Upper lobe of right lung (tissue), 1 donor: ENCODE measurements at regions not wholly inside any gene's neighbourhood (a gene's known extent, or its start where the extent isn't known, plus 50 kb on each side); places are given as distances from the start of the nearest gene placed in this dataset.

Experiments used
- ATAC-seq: fragments of 200-7000 bp; cut with Tn5 transposase; one replicate; pipeline ENCODE4 v1.9.1; 2020; ENCODE audit warnings: mild to moderate bottlenecking, moderate library complexity
- DNase-seq: peaks from one replicate; pipeline ENCODE4 v3.0.0-alpha.2; 2020
- H3K27ac ChIP-seq: fragments of 200-600 bp; one replicate; pipeline ENCODE4 v1.8.0; 2022
- H3K27me3 ChIP-seq: fragments of 200-600 bp; one replicate; pipeline ENCODE4 v1.8.0; 2022; ENCODE audit warnings: mild to moderate bottlenecking
- H3K36me3 ChIP-seq: fragments of 200-600 bp; one replicate; pipeline ENCODE4 v1.8.0; 2022
- H3K4me1 ChIP-seq: fragments of 200-600 bp; one replicate; pipeline ENCODE4 v1.8.0; 2022
- H3K4me3 ChIP-seq: fragments of 200-600 bp; one replicate; pipeline ENCODE4 v1.8.0; 2022; ENCODE audit warnings: mild to moderate bottlenecking
- H3K9me3 ChIP-seq: fragments of 200-600 bp; one replicate; pipeline ENCODE4 v1.8.0; 2022
- intact Hi-C: fragments of 100-400 bp; cut with DNase I; formaldehyde crosslinking; loops from one replicate; pipeline ENCODE4 v1.11.0; 2022
- TF ChIP-seq, protein P1 (sequence below): fragments of 200-600 bp; IDR thresholded peaks from one replicate; pipeline ENCODE4 v1.8.0; 2022; ENCODE audit warnings: antibody characterized with exemption
- donor health status: DM: no; HTN: yes; CAD: no; lungs with severe emphysema.

DNA sequence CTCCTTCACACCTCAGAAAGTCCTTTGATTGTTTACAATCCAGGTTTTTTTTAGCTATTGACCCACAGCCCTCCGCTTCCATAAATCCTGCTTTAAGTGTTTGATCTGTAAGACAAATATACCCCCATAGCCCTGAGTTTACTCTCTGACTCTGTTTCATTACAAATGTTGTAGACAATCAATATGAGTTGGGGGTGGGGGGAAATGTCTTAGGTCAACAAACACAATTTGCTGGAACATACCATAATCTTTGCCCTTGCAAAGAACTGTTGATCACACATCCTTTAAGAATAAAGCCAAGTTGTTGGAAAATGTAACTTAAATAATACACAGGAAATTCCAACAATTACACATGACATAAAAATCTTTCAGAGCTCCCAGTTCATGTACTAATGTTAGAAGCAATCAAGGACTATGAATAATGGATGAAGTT, 301.8 kb upstream of the SEMA6D start:
- no peaks in the 10 kb centered on the region for H3K36me3 ChIP-seq
- no peak overlapping the region for H3K4me3 ChIP-seq
- H3K27ac ChIP-seq: no peak overlapping the region
- intact Hi-C loops: no loop called here
- peaks cover 5% of the 10 kb centered on the region for H3K4me1 ChIP-seq
- TF ChIP-seq, protein P1, sequence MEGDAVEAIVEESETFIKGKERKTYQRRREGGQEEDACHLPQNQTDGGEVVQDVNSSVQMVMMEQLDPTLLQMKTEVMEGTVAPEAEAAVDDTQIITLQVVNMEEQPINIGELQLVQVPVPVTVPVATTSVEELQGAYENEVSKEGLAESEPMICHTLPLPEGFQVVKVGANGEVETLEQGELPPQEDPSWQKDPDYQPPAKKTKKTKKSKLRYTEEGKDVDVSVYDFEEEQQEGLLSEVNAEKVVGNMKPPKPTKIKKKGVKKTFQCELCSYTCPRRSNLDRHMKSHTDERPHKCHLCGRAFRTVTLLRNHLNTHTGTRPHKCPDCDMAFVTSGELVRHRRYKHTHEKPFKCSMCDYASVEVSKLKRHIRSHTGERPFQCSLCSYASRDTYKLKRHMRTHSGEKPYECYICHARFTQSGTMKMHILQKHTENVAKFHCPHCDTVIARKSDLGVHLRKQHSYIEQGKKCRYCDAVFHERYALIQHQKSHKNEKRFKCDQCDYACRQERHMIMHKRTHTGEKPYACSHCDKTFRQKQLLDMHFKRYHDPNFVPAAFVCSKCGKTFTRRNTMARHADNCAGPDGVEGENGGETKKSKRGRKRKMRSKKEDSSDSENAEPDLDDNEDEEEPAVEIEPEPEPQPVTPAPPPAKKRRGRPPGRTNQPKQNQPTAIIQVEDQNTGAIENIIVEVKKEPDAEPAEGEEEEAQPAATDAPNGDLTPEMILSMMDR: no peak
- H3K27me3 ChIP-seq: no peaks in the 10 kb centered on the region
- DNase-seq (no peak), ATAC-seq (no peak)
- no peaks in the 10 kb centered on the region for H3K9me3 ChIP-seq

DNA sequence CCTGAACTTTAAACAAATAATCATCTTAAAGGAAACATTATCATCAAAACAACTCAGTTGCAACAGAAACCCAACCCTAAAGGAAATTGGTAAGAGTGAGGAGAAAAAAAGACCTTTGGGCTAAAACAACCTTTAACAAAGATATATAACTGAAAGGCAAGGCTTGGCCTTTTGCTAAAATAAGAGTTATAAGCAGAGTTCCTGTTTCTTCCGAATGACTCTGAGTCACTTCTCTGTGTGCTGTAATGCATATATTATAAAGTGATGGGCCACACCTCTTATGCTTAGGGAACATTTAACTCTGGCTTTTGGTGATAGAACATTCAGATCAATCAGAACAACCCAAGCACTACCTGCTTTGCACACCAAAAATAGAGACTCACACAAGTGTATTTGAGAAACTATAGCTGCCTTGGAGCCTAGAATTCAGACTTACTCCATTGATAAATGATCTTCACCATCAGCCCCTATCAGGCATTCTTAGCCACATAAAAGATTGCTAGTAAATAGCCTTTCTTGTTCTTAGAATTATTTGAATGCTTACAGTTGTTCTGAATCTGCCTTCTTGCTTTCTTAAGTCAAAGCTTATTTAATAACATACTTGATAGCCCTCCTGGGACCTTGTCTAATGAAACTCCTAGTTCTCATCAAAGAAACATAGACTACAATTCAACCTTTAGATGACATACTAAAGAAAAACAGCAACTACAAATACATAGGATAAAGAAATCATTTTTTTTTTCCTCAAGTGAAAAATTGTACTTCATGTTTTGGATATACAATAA, 294.2 kb upstream of the SEMA6D start:
- TF ChIP-seq, protein P1: no peak
- Histone ChIP-seq H3K9me3 (no peaks in the 10 kb centered on the region), H3K4me3 (no peak overlapping the region), H3K27me3 (no peaks in the 10 kb centered on the region), H3K36me3 (no peaks in the 10 kb centered on the region), H3K4me1 (no peaks in the 10 kb centered on the region), H3K27ac (no peak overlapping the region)
- intact Hi-C loops: no loop called here
- no peak for DNase-seq
- peak; percentile 33 for ATAC-seq

DNA sequence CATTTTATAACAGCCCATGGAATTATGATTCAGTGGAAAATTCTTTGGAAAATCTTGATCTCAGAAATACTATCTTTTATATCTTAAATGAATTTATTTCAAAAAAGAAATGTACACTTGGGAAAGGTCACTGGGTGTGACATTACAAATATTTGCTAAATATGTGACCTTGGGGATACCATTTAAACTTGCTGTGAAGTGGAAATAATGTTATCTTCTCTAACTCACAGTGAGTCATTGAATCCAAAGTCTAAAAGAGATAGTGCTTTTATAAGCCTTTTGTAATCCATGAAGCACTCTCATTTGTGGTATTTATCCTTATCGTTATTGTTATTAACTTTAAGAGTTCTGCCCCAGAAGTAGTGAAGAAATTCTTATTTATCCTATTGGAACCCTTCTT, 289.8 kb upstream of the SEMA6D start:
- DNase-seq (no peak), ATAC-seq (no peak)
- Histone ChIP-seq H3K4me3 (no peak overlapping the region), H3K27ac (no peak overlapping the region), H3K9me3 (no peaks in the 10 kb centered on the region), H3K36me3 (no peaks in the 10 kb centered on the region), H3K27me3 (no peaks in the 10 kb centered on the region), H3K4me1 (no peaks in the 10 kb centered on the region)
- intact Hi-C loops: no loop called here
- TF ChIP-seq, protein P1: no peak

DNA sequence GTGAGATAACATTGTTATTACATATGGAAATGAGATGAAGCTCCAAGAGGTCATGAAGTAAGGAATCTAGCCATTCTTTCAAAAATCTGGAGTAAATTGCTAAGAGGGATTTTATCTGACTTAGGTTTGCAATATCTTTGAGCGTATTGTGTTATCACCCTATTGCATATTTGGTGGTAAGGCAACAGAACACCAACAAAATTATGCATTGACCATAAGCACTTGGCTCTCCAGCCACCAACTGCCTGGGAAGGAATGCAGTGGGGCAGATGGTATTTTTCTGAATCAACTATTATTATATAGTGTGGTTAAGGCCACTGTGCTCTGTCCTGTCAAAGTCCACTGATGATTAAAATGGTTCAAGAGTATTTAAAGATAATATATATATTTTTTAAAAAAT, 287.9 kb upstream of the SEMA6D start:
- intact Hi-C loops: no loop called here
- H3K27ac ChIP-seq: no peak overlapping the region
- DNase-seq: no peak
- no peaks in the 10 kb centered on the region for H3K9me3 ChIP-seq
- TF ChIP-seq, protein P1: no peak
- H3K27me3 ChIP-seq: no peaks in the 10 kb centered on the region
- H3K4me3 ChIP-seq: no peak overlapping the region
- no peaks in the 10 kb centered on the region for H3K4me1 ChIP-seq
- no peak for ATAC-seq
- no peaks in the 10 kb centered on the region for H3K36me3 ChIP-seq

- Histone ChIP-seq H3K9me3 (no peaks in the 10 kb centered on the region), H3K4me3 (no peak overlapping the region), H3K4me1 (no peaks in the 10 kb centered on the region), H3K27me3 (no peaks in the 10 kb centered on the region), H3K36me3 (no peaks in the 10 kb centered on the region), H3K27ac (no peak overlapping the region)
- DNase-seq (no peak), ATAC-seq (no peak)
- TF ChIP-seq, protein P1: no peak
- intact Hi-C loops: no loop called here
Measured at GRCh38 chr15:47431501-47431900, 285.8 kb upstream of the SEMA6D start.
